Upper lobe of right lung (tissue), 1 donor: ENCODE measurements at regions not wholly inside any gene's neighbourhood (a gene's known extent, or its start where the extent isn't known, plus 50 kb on each side); places are given as distances from the start of the nearest gene placed in this dataset.
"Not testable (repeated sequence)": the region's sequence is repeated elsewhere in the genome, so short reads cannot be mapped to it uniquely, and the experiment has no call there.

Experiments used
- ATAC-seq: fragments of 200-7000 bp; cut with Tn5 transposase; one replicate; pipeline ENCODE4 v1.9.1; 2020; ENCODE audit warnings: mild to moderate bottlenecking, moderate library complexity
- DNase-seq: peaks from one replicate; pipeline ENCODE4 v3.0.0-alpha.2; 2020
- H3K27ac ChIP-seq: fragments of 200-600 bp; one replicate; pipeline ENCODE4 v1.8.0; 2022
- H3K27me3 ChIP-seq: fragments of 200-600 bp; one replicate; pipeline ENCODE4 v1.8.0; 2022; ENCODE audit warnings: mild to moderate bottlenecking
- H3K36me3 ChIP-seq: fragments of 200-600 bp; one replicate; pipeline ENCODE4 v1.8.0; 2022
- H3K4me1 ChIP-seq: fragments of 200-600 bp; one replicate; pipeline ENCODE4 v1.8.0; 2022
- H3K4me3 ChIP-seq: fragments of 200-600 bp; one replicate; pipeline ENCODE4 v1.8.0; 2022; ENCODE audit warnings: mild to moderate bottlenecking
- H3K9me3 ChIP-seq: fragments of 200-600 bp; one replicate; pipeline ENCODE4 v1.8.0; 2022
- CTCF ChIP-seq: fragments of 200-600 bp; IDR thresholded peaks from one replicate; pipeline ENCODE4 v1.8.0; 2022; ENCODE audit warnings: antibody characterized with exemption
- intact Hi-C: fragments of 100-400 bp; cut with DNase I; formaldehyde crosslinking; loops from one replicate; pipeline ENCODE4 v1.11.0; 2022
- donor health status: DM: no; HTN: yes; CAD: no; lungs with severe emphysema.

GRCh38 chr2:17460371-17461086 is 57.7 kb downstream of the RAD51AP2 start:
- intact Hi-C loops = no loop called here
- Histone ChIP-seq H3K9me3 (no peaks in the 10 kb centered on the region), H3K27ac (no peak overlapping the region), H3K36me3 (no peaks in the 10 kb centered on the region), H3K4me3 (no peak overlapping the region), H3K27me3 (no peaks in the 10 kb centered on the region), H3K4me1 (no peaks in the 10 kb centered on the region)
- no peak for TF ChIP-seq CTCF
- DNase-seq (no peak), ATAC-seq (no peak)

- Histone ChIP-seq H3K4me3 (no peak overlapping the region), H3K27ac (no peak overlapping the region), H3K27me3 (no peaks in the 10 kb centered on the region), H3K4me1 (no peaks in the 10 kb centered on the region), H3K9me3 (no peaks in the 10 kb centered on the region), H3K36me3 (no peaks in the 10 kb centered on the region)
- TF ChIP-seq CTCF = no peak
- no peak for ATAC-seq
- intact Hi-C loops = no loop called here
- DNase-seq = no peak
Measured at GRCh38 chr2:17455343-17455742, 62.9 kb downstream of the RAD51AP2 start.

- intact Hi-C loops, DNase-seq, ATAC-seq: not testable (repeated sequence)
Measured at GRCh38 chr2:17446191-17446590, 72.0 kb downstream of the RAD51AP2 start.

GRCh38 chr2:17445744-17446143 is 72.5 kb downstream of the RAD51AP2 start:
- no peak overlapping the region for H3K4me3 ChIP-seq
- no peaks in the 10 kb centered on the region for H3K27me3 ChIP-seq
- no peaks in the 10 kb centered on the region for H3K36me3 ChIP-seq
- no peaks in the 10 kb centered on the region for H3K4me1 ChIP-seq
- H3K9me3 ChIP-seq = no peaks in the 10 kb centered on the region
- ATAC-seq (no peak), DNase-seq (no peak)
- intact Hi-C loops = no loop called here
- H3K27ac ChIP-seq = no peak overlapping the region
- TF ChIP-seq CTCF = no peak

More at GRCh38 chr2:17446191-17446590, 72.0 kb downstream of the RAD51AP2 start:
- not testable (repeated sequence) for H3K27ac ChIP-seq, H3K4me3 ChIP-seq, H3K9me3 ChIP-seq, H3K4me1 ChIP-seq, H3K27me3 ChIP-seq, H3K36me3 ChIP-seq

- no peak for DNase-seq
- Histone ChIP-seq H3K4me1 (no peaks in the 10 kb centered on the region), H3K4me3 (no peak overlapping the region), H3K9me3 (no peaks in the 10 kb centered on the region), H3K36me3 (no peaks in the 10 kb centered on the region), H3K27ac (no peak overlapping the region), H3K27me3 (no peaks in the 10 kb centered on the region)
- TF ChIP-seq CTCF = no peak
- intact Hi-C loops = no loop called here
- ATAC-seq = no peak
Measured at GRCh38 chr2:17442334-17442733, 75.9 kb downstream of the RAD51AP2 start.

GRCh38 chr2:17441790-17442189 is 76.5 kb downstream of the RAD51AP2 start:
- no peak for TF ChIP-seq CTCF
- Histone ChIP-seq H3K4me1 (no peaks in the 10 kb centered on the region), H3K4me3 (no peak overlapping the region), H3K27me3 (no peaks in the 10 kb centered on the region), H3K27ac (no peak overlapping the region), H3K36me3 (no peaks in the 10 kb centered on the region), H3K9me3 (no peaks in the 10 kb centered on the region)
- DNase-seq = no peak
- no peak for ATAC-seq
- intact Hi-C loops = no loop called here
